ENCODE measurements at regions not wholly inside any gene's neighbourhood (a gene's known extent, or its start where the extent isn't known, plus 50 kb on each side); places are given as distances from the start of the nearest gene placed in this dataset.
"Not testable (repeated sequence)": the region's sequence is repeated elsewhere in the genome, so short reads cannot be mapped to it uniquely, and the experiment has no call there.

DNA sequence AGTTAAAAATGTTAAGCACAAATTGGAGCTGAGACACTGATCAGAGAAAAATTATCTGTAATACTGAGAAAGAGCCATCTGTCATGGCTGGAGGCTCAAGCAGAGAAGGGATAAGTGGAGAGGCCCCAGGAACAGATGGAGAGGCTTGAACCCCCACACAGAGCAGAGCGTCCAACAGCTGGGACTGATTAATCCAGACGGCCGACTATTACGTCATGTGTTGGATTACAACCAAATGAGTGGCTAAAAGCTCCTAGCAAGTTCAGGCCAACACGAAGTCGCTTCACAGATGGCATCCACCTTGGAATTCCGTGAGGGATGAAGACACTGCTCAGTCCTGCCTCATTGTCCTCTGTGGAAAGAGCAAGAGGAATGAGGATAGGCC is 57.7 kb upstream of the ATXN3L start:
- TF ChIP-seq EZH2phosphoT487 (IDR thresholded peaks at IDR 0.05; ENCODE audit: borderline replicate concordance): no peak
- no peaks in the 10 kb centered on the region for H3F3A ChIP-seq (ENCODE audit: low read depth)
- H3K9me2 ChIP-seq (replicated peaks; ENCODE audit: low read depth, low read length): no peaks in the 10 kb centered on the region
- peaks cover 12% of the 10 kb centered on the region for H3K4me1 ChIP-seq (ENCODE audit: insufficient read depth, low read length, poor library complexity, severe bottlenecking)
- H3K4me2 ChIP-seq (ENCODE audit: low read depth, low read length, poor library complexity, severe bottlenecking): peak overlapping the region; percentile 57
- no peaks in the 10 kb centered on the region for H3K79me2 ChIP-seq (ENCODE audit: insufficient read depth, low read length)
- no peaks in the 10 kb centered on the region for H4K20me1 ChIP-seq (ENCODE audit: insufficient read depth, low read length, poor library complexity, severe bottlenecking)
- no peaks in the 10 kb centered on the region for H3K9me3 ChIP-seq (ENCODE audit: insufficient read depth, low read depth, low read length)
- no peak overlapping the region for H2AFZ ChIP-seq (ENCODE audit: low read length)
- H3K27me3 ChIP-seq (ENCODE audit: insufficient read depth, low read length, poor library complexity, severe bottlenecking): no peaks in the 10 kb centered on the region
- H3K36me3 ChIP-seq (ENCODE audit: insufficient read depth, low read length): no peaks in the 10 kb centered on the region
- H3K9ac ChIP-seq (ENCODE audit: low read depth, low read length, poor library complexity, severe bottlenecking): no peak overlapping the region
- H3K4me3 ChIP-seq (ENCODE audit: low read length, poor library complexity, severe bottlenecking): no peak overlapping the region

DNA sequence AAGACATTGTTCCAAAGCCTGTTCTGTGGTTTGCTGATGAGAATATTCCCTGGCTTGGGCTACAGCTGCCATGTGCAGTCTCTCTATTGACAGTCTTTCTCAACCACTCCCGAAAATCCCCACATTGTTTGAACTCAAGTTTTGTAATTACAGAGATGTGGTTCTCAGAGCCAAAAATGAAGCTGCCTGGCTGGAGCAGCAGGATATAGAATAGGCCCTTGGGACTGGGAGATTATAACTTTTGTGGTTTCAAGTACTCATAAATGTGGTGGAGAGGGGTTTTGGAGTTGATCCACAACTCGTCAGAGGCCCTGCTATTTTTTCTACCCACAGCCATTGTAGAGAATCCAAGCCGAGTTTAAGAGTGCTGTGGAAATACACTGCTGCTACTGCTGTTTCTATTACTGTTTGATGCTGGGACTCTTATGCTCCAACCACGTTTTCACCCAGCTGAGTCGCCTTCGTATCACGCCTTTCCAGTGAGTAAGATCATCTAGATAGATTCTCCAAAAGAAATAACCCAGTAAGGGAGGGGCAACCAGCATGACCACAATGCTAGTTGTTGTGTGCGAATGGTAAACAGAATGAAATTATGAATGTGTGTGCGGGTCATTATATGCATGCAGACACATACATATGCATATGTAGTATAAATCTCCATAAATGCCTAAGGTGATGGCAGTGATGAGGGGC is 57.1 kb upstream of the ATXN3L start:
- Histone ChIP-seq H4K20me1 (ENCODE audit: insufficient read depth, low read length, poor library complexity, severe bottlenecking) (no peaks in the 10 kb centered on the region), H3K27me3 (ENCODE audit: insufficient read depth, low read length, poor library complexity, severe bottlenecking) (no peaks in the 10 kb centered on the region), H3K9ac (ENCODE audit: low read depth, low read length, poor library complexity, severe bottlenecking) (no peak overlapping the region), H2AFZ (ENCODE audit: low read length) (no peak overlapping the region), H3F3A (ENCODE audit: low read depth) (no peaks in the 10 kb centered on the region), H3K9me3 (ENCODE audit: insufficient read depth, low read depth, low read length) (no peaks in the 10 kb centered on the region), H3K9me2 (replicated peaks; ENCODE audit: low read depth, low read length) (no peaks in the 10 kb centered on the region), H3K36me3 (ENCODE audit: insufficient read depth, low read length) (no peaks in the 10 kb centered on the region), H3K79me2 (ENCODE audit: insufficient read depth, low read length) (no peaks in the 10 kb centered on the region), H3K4me1 (ENCODE audit: insufficient read depth, low read length, poor library complexity, severe bottlenecking) (peaks cover 12% of the 10 kb centered on the region), H3K4me3 (ENCODE audit: low read length, poor library complexity, severe bottlenecking) (peak overlapping the region; percentile 46), H3K4me2 (ENCODE audit: low read depth, low read length, poor library complexity, severe bottlenecking) (peak overlapping the region; percentile 57)
- TF ChIP-seq, protein P1, sequence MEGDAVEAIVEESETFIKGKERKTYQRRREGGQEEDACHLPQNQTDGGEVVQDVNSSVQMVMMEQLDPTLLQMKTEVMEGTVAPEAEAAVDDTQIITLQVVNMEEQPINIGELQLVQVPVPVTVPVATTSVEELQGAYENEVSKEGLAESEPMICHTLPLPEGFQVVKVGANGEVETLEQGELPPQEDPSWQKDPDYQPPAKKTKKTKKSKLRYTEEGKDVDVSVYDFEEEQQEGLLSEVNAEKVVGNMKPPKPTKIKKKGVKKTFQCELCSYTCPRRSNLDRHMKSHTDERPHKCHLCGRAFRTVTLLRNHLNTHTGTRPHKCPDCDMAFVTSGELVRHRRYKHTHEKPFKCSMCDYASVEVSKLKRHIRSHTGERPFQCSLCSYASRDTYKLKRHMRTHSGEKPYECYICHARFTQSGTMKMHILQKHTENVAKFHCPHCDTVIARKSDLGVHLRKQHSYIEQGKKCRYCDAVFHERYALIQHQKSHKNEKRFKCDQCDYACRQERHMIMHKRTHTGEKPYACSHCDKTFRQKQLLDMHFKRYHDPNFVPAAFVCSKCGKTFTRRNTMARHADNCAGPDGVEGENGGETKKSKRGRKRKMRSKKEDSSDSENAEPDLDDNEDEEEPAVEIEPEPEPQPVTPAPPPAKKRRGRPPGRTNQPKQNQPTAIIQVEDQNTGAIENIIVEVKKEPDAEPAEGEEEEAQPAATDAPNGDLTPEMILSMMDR (conservative IDR thresholded peaks at IDR 0.05; ENCODE audit: low read length): no peak
- TF ChIP-seq EZH2phosphoT487 (IDR thresholded peaks at IDR 0.05; ENCODE audit: borderline replicate concordance): no peak

DNA sequence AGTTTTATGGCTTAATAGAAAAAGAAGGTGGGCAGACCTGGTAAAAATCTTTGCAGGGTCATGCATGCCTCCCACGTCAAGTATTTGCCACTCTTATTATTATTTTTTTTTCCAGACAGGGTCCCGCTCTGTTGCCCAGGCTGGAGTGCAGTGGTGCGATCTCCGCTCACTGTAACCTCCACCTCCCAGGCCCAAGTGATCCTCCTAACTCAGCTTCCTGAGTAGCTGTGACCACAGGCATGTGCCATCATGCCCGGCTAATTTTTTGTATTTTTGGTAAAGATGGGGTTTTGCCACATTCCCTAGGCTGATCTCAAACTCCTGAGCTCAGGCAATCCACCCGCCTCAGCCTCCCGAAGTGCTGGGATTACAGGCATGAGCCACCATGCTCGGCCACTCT is 55.7 kb upstream of the ATXN3L start:
- H3K36me3 ChIP-seq (ENCODE audit: insufficient read depth, low read length); H3K9ac ChIP-seq (ENCODE audit: low read depth, low read length, poor library complexity, severe bottlenecking); H3K4me3 ChIP-seq (ENCODE audit: low read length, poor library complexity, severe bottlenecking); H3K79me2 ChIP-seq (ENCODE audit: insufficient read depth, low read length); H4K20me1 ChIP-seq (ENCODE audit: insufficient read depth, low read length, poor library complexity, severe bottlenecking); H3K4me2 ChIP-seq (ENCODE audit: low read depth, low read length, poor library complexity, severe bottlenecking); H2AFZ ChIP-seq (ENCODE audit: low read length); H3K9me2 ChIP-seq (replicated peaks; ENCODE audit: low read depth, low read length); H3K9me3 ChIP-seq (ENCODE audit: insufficient read depth, low read depth, low read length); H3K27me3 ChIP-seq (ENCODE audit: insufficient read depth, low read length, poor library complexity, severe bottlenecking); H3F3A ChIP-seq (ENCODE audit: low read depth): not testable (repeated sequence)
- H3K4me1 ChIP-seq (ENCODE audit: insufficient read depth, low read length, poor library complexity, severe bottlenecking): peaks cover 12% of the 10 kb centered on the region

DNA sequence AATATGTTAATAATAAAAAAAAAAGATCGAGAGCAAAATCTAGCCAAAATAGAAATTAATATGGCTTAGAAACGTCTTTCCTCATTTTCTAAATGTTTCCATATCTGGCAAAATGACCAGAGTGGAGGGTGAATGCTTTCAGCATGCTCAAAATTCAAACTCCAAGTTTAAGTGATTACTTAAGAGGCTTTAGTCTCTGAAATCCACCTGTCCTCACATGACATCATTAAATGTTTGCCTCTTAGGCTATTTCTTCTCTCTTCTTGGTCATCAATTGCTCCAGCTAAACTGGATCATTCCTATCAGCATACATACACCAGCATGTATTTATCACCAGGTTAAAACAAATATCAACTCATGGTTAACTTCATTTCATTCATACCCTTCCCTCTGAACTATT is 54.5 kb upstream of the ATXN3L start:
- no peaks in the 10 kb centered on the region for H3K79me2 ChIP-seq (ENCODE audit: insufficient read depth, low read length)
- H3K4me3 ChIP-seq (ENCODE audit: low read length, poor library complexity, severe bottlenecking): no peak overlapping the region
- H3K9ac ChIP-seq (ENCODE audit: low read depth, low read length, poor library complexity, severe bottlenecking): no peak overlapping the region
- no peak overlapping the region for H3K4me2 ChIP-seq (ENCODE audit: low read depth, low read length, poor library complexity, severe bottlenecking)
- no peaks in the 10 kb centered on the region for H3K9me3 ChIP-seq (ENCODE audit: insufficient read depth, low read depth, low read length)
- H4K20me1 ChIP-seq (ENCODE audit: insufficient read depth, low read length, poor library complexity, severe bottlenecking): no peaks in the 10 kb centered on the region
- H3F3A ChIP-seq (ENCODE audit: low read depth): no peaks in the 10 kb centered on the region
- no peak overlapping the region for H2AFZ ChIP-seq (ENCODE audit: low read length)
- H3K36me3 ChIP-seq (ENCODE audit: insufficient read depth, low read length): no peaks in the 10 kb centered on the region
- H3K9me2 ChIP-seq (replicated peaks; ENCODE audit: low read depth, low read length): no peaks in the 10 kb centered on the region
- no peaks in the 10 kb centered on the region for H3K27me3 ChIP-seq (ENCODE audit: insufficient read depth, low read length, poor library complexity, severe bottlenecking)
- H3K4me1 ChIP-seq (ENCODE audit: insufficient read depth, low read length, poor library complexity, severe bottlenecking): peaks cover 12% of the 10 kb centered on the region
- TF ChIP-seq, protein P1 (conservative IDR thresholded peaks at IDR 0.05; ENCODE audit: low read length): no peak
- no peak for TF ChIP-seq EZH2phosphoT487 (IDR thresholded peaks at IDR 0.05; ENCODE audit: borderline replicate concordance)

All from Loucy (cell line).